Stimulated activated CD4-positive, alpha-beta T cell treated with anti-CD3 and anti-CD28 coated beads, Interleukin-1b, Interleukin-23, amount 100 ng/mL, for 4 hours (primary cell): ENCODE measurements at regions not wholly inside any gene's neighbourhood (a gene's known extent, or its start where the extent isn't known, plus 50 kb on each side); places are given as distances from the start of the nearest gene placed in this dataset.
"Not testable (repeated sequence)": the region's sequence is repeated elsewhere in the genome, so short reads cannot be mapped to it uniquely, and the experiment has no call there.

ENCODE experiments used
- DNase-seq, 2 donors: peaks; one replicate each; pipeline ENCODE4 v3.0.0-alpha.2; 2020; ENCODE audit warnings: low read depth in 2 of 2

GRCh38 chr2:224148058-224148457, 109.0 kb upstream of the SERPINE2 start:
- not testable (repeated sequence) for DNase-seq

DNA sequence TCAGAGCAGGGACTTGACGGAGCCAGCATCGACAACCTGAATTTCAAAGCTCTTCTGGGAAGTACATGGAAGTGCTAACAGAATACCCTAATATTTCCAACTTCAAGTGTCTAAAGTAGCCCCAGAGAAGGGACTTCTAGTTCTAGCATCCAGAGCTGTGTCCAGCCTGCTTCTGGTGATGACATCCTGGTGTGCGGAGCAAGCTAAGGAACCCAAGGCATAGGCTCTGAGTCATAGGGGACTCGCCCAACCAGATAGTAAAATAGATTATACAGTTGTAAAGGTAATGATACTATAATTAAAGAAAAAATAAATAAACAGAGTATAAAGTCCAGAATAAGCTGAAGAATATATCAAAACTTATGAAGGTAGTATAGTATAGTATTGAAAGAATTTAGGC, 108.1 kb upstream of the SERPINE2 start:
- no peak for DNase-seq

- no peak for DNase-seq
Observed at GRCh38 chr2:224146356-224147160, 107.5 kb upstream of the SERPINE2 start.

DNA sequence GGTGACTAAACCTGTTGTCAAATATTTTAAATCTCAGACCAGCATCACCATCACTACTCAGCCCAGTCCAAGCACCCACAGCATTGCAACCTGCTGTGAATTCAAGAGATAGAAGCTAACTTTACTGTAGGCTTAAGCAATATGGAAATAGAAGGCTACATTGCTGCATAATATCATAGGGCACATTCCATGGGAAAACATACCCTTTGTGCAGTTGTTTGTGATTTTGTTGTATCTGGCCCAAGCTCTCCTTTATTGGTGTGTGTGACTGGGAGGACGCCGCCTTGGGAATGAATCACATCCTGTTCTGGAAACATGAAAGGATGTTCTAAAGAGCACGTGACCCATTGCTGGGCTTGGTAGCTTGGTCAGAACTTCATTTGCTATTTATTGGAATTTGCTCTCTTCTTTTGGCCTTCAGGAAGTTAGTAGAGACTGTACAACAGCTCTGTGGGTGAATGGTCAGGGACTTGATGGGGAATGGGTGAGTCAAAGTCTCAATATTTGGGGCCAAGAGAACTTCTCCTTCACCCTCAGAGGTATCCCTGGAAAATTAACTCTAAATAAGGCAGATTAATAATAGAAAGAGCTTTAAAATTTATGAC, 106.8 kb upstream of the SERPINE2 start:
- DNase-seq = no peak

GRCh38 chr2:224143526-224143925, 104.4 kb upstream of the SERPINE2 start:
- no peak for DNase-seq

- DNase-seq = no peak
Observed at GRCh38 chr2:224142397-224143312, 103.6 kb upstream of the SERPINE2 start.

GRCh38 chr2:224141304-224141703, 102.2 kb upstream of the SERPINE2 start:
- DNase-seq = no peak

- DNase-seq = no peak
Observed at GRCh38 chr2:224137208-224137607, 98.1 kb upstream of the SERPINE2 start.

DNA sequence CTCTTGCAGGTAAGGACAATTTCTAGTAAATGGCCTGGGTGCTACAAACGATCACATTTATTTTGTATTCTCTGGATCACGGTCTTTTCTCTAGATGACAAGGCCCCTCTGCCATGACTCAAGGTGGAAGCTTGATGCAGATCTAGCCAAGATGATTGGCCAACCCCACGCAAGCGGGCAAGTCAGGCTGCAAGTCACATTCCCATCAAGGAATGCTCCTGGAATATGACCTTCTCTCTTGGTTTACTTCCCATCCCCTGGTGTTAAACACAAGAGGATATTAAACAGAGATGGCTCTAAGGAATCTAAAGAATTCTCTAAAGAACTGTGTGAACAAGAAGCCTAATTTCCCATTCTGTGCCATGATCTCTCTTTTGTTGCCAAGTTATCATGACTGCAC, 97.3 kb upstream of the SERPINE2 start:
- no peak for DNase-seq

DNA sequence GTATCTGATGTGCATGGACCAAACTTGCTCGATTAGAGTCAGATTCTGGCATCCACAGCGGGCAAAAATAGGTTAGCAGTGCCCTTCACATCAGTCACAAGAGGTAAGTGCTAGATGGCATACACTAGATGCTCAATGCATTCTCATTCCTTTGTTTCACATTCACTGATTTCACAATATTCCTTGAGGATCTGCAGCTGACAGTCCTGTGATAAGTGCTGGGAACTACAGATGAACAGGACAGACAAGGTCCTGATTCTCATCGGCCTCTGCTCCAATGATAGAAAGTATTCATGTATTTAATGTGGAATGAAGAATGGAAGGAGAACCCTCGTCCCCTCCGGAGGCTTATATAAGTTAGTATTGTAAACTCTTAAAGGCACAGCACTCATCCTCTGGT, 96.8 kb upstream of the SERPINE2 start:
- no peak for DNase-seq

- DNase-seq = no peak
Observed at GRCh38 chr2:224134003-224134734, 95.1 kb upstream of the SERPINE2 start.

GRCh38 chr2:224133387-224133786, 94.3 kb upstream of the SERPINE2 start:
- no peak for DNase-seq

DNA sequence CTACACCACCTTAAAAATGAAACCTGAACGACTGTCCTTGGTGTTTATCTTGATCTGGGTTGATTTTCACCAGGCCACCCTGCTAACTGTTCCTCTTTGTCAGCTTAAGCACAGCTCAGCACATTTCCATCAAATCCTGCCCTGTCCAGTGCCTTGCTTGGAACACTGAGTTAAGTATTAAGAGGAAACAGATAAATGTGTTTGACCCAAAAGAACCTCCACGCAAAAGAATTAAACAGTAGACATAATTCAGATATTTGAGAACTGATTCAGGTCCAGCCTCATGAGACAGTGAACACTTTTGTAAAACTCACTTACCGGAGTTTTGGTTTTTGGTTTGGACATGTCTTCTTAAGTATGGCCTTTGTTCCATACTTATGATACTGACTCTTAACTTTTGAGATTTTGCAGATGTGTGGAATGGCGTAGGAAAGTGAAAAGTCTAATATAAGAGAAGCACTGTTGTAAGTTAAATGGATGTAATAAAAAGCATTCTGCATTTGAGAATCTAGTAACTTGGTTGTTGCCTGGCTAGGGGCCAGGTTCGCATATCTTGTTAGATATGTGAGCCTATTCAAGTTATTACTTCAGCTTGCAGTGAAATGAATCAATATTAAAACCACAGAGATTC, 88.9 kb upstream of the SERPINE2 start:
- no peak for DNase-seq

GRCh38 chr2:224126440-224126839, 87.4 kb upstream of the SERPINE2 start:
- DNase-seq = no peak

DNA sequence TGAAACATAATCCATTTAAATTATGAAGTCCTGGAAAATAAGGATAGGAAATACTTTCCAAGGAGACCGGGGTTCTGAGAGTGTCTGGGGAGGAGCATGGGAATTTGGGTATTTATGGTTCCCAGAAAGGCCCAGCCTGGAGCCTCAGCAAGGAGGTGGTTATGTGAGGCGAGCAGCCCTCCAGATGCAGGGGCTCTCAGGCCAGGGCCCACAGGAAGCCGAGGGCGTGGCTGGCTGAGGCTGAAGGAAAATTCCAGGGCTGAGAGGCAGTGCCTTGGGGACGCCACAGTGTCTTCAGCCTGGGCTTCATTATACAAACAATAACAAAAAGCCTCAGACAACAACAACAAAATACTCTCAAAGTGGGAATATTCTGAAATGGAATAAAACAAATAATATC, 86.9 kb upstream of the SERPINE2 start:
- no peak for DNase-seq

- DNase-seq = no peak
Observed at GRCh38 chr2:224122542-224122941, 83.5 kb upstream of the SERPINE2 start.

DNA sequence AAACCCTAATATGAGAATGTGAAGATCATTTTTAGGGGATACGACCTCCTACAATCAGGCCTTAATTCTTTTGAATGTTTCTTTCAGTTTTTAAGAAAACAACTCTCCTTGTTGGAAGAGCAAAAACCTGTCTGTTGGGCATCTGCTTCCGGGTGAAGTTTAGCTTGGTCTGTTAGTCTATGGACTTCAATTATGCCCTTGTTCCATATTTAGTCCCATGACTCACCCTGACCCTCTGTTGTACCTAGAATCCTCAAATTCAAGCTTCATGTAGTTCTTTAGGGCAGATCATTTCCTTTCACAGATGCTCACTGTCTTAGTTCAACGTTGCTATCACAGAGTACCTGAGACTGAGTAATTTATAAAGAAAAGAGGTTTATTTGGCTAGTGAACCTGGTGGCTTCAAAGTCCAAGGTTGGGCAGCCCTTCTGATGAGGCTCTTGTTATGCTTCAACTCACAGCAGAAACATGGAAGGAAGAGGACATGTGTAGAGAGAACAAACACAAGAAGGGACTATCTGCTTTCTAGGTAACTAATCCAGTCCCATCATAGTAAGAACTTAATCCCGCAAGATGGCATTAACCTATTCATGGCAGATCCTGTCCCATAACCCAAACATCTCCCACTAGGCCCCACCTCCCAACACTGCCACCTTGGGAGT, 82.5 kb upstream of the SERPINE2 start:
- no peak for DNase-seq

- no peak for DNase-seq
Observed at GRCh38 chr2:224120986-224121385, 81.9 kb upstream of the SERPINE2 start.

DNA sequence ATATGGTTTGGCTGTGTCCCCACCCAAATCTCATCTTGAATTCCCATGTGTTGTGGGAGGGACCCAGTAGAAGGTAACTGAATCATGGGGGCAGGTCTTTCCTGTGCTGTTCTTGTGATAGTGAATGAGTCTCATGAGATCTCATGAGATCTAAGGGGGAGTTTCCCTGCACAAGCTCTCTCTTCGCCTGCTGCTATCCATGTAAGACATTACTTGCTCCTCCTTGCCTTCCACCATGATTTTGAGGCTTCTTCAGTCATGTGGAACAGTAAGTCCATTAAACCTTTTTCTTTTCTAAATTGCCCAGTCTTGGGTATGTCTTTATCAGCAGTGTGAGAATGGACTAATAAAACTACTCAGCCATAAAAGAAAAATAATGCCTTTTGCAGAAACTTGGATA, 80.8 kb upstream of the SERPINE2 start:
- not testable (repeated sequence) for DNase-seq

- no peak for DNase-seq
Observed at GRCh38 chr2:224114428-224114827, 75.3 kb upstream of the SERPINE2 start.

- DNase-seq = not testable (repeated sequence)
Observed at GRCh38 chr2:224113930-224114329, 74.8 kb upstream of the SERPINE2 start.
